Astrocyte (in vitro differentiated cells and primary cell): ENCODE measurements at regions not wholly inside any gene's neighbourhood (a gene's known extent, or its start where the extent isn't known, plus 50 kb on each side); places are given as distances from the start of the nearest gene placed in this dataset.

ENCODE experiments used
- EZH2 ChIP-seq: IDR thresholded peaks from 2 replicates; pipeline ENCODE4 v1.6.1; 2012; ENCODE audit warnings: mild to moderate bottlenecking, low read length, inconsistent platforms; ENCODE audit not compliant: insufficient read depth
- TF ChIP-seq, protein P1 (sequence below): IDR thresholded peaks from 2 replicates; pipeline ENCODE4 v1.5.1; 2011; ENCODE audit warnings: low read depth, mild to moderate bottlenecking, inconsistent platforms, low read length, moderate library complexity; ENCODE audit not compliant: insufficient read depth

DNA sequence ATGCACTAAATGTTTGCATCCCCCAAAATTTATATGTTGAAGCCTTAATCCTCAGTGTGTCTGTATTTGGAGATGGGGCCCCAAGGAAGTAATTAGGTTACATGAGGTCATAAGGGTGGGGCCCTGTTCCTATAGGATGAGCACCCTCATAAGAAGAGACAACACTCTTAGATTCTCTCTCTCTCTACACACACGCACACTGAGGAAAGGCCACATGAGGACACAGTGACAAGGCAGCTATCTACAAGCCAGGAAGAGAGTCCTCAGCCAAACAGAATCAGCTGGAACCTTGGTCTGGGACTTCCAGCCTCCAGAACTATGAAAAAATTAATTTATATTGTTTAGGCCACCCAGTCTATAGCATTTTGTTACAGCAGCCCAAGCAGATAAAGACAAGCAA, 69.3 kb upstream of the NOCT start:
- TF ChIP-seq, protein P1, sequence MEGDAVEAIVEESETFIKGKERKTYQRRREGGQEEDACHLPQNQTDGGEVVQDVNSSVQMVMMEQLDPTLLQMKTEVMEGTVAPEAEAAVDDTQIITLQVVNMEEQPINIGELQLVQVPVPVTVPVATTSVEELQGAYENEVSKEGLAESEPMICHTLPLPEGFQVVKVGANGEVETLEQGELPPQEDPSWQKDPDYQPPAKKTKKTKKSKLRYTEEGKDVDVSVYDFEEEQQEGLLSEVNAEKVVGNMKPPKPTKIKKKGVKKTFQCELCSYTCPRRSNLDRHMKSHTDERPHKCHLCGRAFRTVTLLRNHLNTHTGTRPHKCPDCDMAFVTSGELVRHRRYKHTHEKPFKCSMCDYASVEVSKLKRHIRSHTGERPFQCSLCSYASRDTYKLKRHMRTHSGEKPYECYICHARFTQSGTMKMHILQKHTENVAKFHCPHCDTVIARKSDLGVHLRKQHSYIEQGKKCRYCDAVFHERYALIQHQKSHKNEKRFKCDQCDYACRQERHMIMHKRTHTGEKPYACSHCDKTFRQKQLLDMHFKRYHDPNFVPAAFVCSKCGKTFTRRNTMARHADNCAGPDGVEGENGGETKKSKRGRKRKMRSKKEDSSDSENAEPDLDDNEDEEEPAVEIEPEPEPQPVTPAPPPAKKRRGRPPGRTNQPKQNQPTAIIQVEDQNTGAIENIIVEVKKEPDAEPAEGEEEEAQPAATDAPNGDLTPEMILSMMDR, result no peak
- TF ChIP-seq EZH2, result no peak
